Pancreas (tissue), 10 donors: ENCODE measurements at regions not wholly inside any gene's neighbourhood (a gene's known extent, or its start where the extent isn't known, plus 50 kb on each side); places are given as distances from the start of the nearest gene placed in this dataset.
"Not testable (repeated sequence)": the region's sequence is repeated elsewhere in the genome, so short reads cannot be mapped to it uniquely, and the experiment has no call there.

Source experiments
- ATAC-seq, 4 donors: fragments of 200-7000 bp; cut with Tn5 transposase; one replicate each; pipeline versions ENCODE4 v1.8.0 to v1.9.1; 2020; ENCODE audit warnings: mild to moderate bottlenecking in 4 of 4, moderate library complexity in 4 of 4
- DNase-seq, 6 donors: peaks; one replicate each; pipeline ENCODE4 v3.0.0-alpha.2; 2020
- FAIRE-seq: peaks from 2 replicates; lab custom pipeline; 2012; peaks lifted over from hg19 to GRCh38; lab: Jason Lieb, UNC
- H3K27ac ChIP-seq, 4 donors: fragments of 200-600 bp; sonication (generic); 1 replicate in 3 of 4; 2 replicates in 1 of 4; pipeline versions ENCODE4 v1.5.0 to v1.8.0; 2020
- H3K27me3 ChIP-seq, 4 donors: fragments of 200-600 bp; one replicate each; pipeline ENCODE4 v1.8.0; 2021
- H3K36me3 ChIP-seq, 3 donors: fragments of 200-600 bp; sonication (generic) in 1 of 3; one replicate each; pipeline versions ENCODE4 v1.5.0 to v1.8.0; 2020 to 2021
- H3K4me1 ChIP-seq, 3 donors: fragments of 200-600 bp; one replicate each; pipeline ENCODE4 v1.8.0; 2021
- H3K4me3 ChIP-seq, 4 donors: fragments of 200-600 bp; sonication (generic) in 2 of 4; one replicate each; pipeline versions ENCODE4 v1.5.0 to v1.8.0; 2020 to 2021
- H3K9me3 ChIP-seq, 4 donors: fragments of 200-600 bp; one replicate each; pipeline ENCODE4 v1.8.0; 2021
- CTCF ChIP-seq, 4 donors: fragments of 200-600 bp; sonication (generic) in 3 of 4; IDR thresholded peaks; one replicate each; pipeline versions ENCODE4 v1.5.0 to v1.8.0; 2021; ENCODE audit warnings: antibody characterized with exemption in 4 of 4
- WGBS, 2 donors: extraction: QIAGEN DNeasy Blood & Tissue Kit; methylation state at CpG; one replicate each; pipeline ENCODE4 v1.1.7; 2013; 5-methylcytosine and 5-hydroxymethylcytosine counted together
- intact Hi-C, 3 donors: fragments of 100-400 bp; cut with DNase I; formaldehyde crosslinking; loops; one replicate each; pipeline versions ENCODE4 v1.11.1 to v1.14.2; 2022
- donor health status: healthy with polysubstance abuse.
- donor health status: DM: no; HTN: no; CAD: no; lungs with moderate emphysema.
- donor health status: DM: no; HTN: no; CAD: no.
- donor health status: control.
- donor health status: control.
- donor health status: Bipolar disorder and iron deficiency.
- donor health status: DM: yes; HTN: yes; CAD: no.
- donor health status: DM: no; HTN: no; CAD: no.
- donor health status: DM: no; HTN: no; CAD: no.
- donor health status: DM: yes; HTN: yes; CAD: no.

- H3K9me3 ChIP-seq, result no peaks in the 10 kb centered on the region
- intact Hi-C loops, result no loop called here
- FAIRE-seq (no peak), ATAC-seq (no peak), DNase-seq (no peak)
- H3K4me3 ChIP-seq, result no peak overlapping the region
- H3K27me3 ChIP-seq, result no peaks in the 10 kb centered on the region
- no peaks in the 10 kb centered on the region for H3K4me1 ChIP-seq
- no peaks in the 10 kb centered on the region for H3K36me3 ChIP-seq
- no peak for TF ChIP-seq CTCF (IDR thresholded peaks at IDR 0.05)
- H3K27ac ChIP-seq, result no peak overlapping the region
Observed at GRCh38 chr5:28957450-28957849, 1919.1 kb upstream of the CDH9 start.

GRCh38 chr5:28954074-28954473 lies 1915.7 kb upstream of the CDH9 start:
- no peak for FAIRE-seq
- H3K4me3 ChIP-seq, result no peak overlapping the region

GRCh38 chr5:28947865-28948264 lies 1909.5 kb upstream of the CDH9 start:
- Histone ChIP-seq H3K27me3 (no peaks in the 10 kb centered on the region), H3K4me1 (no peaks in the 10 kb centered on the region), H3K4me3 (no peak overlapping the region), H3K9me3 (no peaks in the 10 kb centered on the region), H3K36me3 (no peaks in the 10 kb centered on the region), H3K27ac (no peak overlapping the region)
- WGBS, 2 donors, result 45 to 59% methylated on average over 2 of the region's 2 CpGs
- no peak for TF ChIP-seq CTCF (IDR thresholded peaks at IDR 0.05)
- ATAC-seq (no peak), DNase-seq (no peak), FAIRE-seq (no peak)
- intact Hi-C loops, result no loop called here

More at GRCh38 chr5:28954074-28954473, 1915.7 kb upstream of the CDH9 start:
- Histone ChIP-seq H3K27ac (no peak overlapping the region), H3K27me3 (no peaks in the 10 kb centered on the region), H3K4me1 (no peaks in the 10 kb centered on the region), H3K9me3 (no peaks in the 10 kb centered on the region), H3K36me3 (no peaks in the 10 kb centered on the region)
- no peak for TF ChIP-seq CTCF (IDR thresholded peaks at IDR 0.05)
- 60 to 62% methylated on average over 4 of the region's 4 CpGs for WGBS, 2 donors
- intact Hi-C loops, result no loop called here
- no peak for ATAC-seq
- no peak for DNase-seq

- intact Hi-C loops, result no loop called here
- FAIRE-seq, result no peak
Observed at GRCh38 chr5:28945859-28946258, 1907.5 kb upstream of the CDH9 start.

GRCh38 chr5:28929366-28929765 lies 1891.0 kb upstream of the CDH9 start:
- DNase-seq, H3K27me3 ChIP-seq, H3K4me1 ChIP-seq, H3K9me3 ChIP-seq, FAIRE-seq, H3K36me3 ChIP-seq, H3K27ac ChIP-seq, H3K4me3 ChIP-seq, ATAC-seq, intact Hi-C loops: not testable (repeated sequence)
- WGBS, 2 donors, result 77 to 93% methylated on average over 24 of the region's 24 CpGs

More at GRCh38 chr5:28945859-28946258, 1907.5 kb upstream of the CDH9 start:
- DNase-seq (no peak), ATAC-seq (no peak)
- H3K4me3 ChIP-seq, result no peak overlapping the region
- no peak overlapping the region for H3K27ac ChIP-seq
- no peaks in the 10 kb centered on the region for H3K9me3 ChIP-seq
- no peaks in the 10 kb centered on the region for H3K4me1 ChIP-seq
- H3K27me3 ChIP-seq, result no peaks in the 10 kb centered on the region
- TF ChIP-seq CTCF (IDR thresholded peaks at IDR 0.05), result no peak
- H3K36me3 ChIP-seq, result no peaks in the 10 kb centered on the region

- H3K27me3 ChIP-seq, H3K27ac ChIP-seq, H3K36me3 ChIP-seq, intact Hi-C loops, H3K9me3 ChIP-seq, H3K4me1 ChIP-seq, H3K4me3 ChIP-seq, ATAC-seq, FAIRE-seq: not testable (repeated sequence)
- WGBS, 2 donors, result 72 to 95% methylated on average over 18 to 23 of the region's 23 CpGs
- DNase-seq, result peak in 1 of 6 donors; percentile 46
Observed at GRCh38 chr5:28928327-28928790, 1890.0 kb upstream of the CDH9 start.
